ENCODE measurements at regions not wholly inside any gene's neighbourhood (a gene's known extent, or its start where the extent isn't known, plus 50 kb on each side); places are given as distances from the start of the nearest gene placed in this dataset.
"Not testable (repeated sequence)": the region's sequence is repeated elsewhere in the genome, so short reads cannot be mapped to it uniquely, and the experiment has no call there.

DNA sequence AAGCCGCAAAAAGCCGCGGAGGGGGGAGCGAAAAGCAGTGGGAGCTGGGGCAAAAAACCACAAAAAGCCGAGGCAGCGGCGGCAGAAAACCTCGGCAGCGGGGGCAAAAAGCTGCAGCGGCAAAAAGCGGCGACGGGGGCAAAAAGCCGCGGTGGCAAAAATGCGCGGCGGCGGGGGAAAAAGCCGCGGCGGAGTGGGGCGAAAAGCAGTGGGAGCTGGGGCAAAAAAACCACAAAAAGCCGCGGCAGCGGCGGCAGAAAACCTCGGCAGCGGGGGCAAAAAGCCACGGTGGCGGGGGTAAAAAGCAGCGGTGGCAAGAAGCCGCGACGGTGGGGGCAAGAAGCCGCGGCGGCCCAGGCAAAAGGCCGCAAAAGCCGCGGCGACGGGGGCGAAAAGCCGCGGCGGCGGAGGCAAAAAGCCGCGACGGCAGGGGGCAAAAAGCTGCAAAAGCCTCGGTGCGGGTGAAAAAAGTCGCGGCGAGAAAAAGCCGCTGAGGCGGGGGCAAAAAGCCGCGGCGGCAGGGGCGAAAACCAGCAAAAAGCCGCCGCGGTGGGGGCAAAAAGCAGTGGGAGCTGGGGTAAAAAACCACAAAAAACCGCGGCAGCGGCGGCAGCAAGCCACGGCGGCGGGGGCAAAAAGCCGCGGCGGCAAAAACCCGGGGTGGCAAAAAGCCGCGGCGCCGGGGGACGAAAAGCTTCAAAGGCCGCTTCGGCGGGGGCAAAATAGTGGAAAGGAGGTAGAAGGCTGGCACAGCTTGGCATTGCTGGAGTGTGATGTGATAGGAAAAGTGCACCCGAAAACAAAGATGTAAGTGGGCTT is 135.9 kb downstream of the ZNF92 start:
- no peak for DNase-seq (ENCODE audit: extremely low read depth in 1 of 11, low read depth in 9 of 11, low spot score in 4 of 11)

DNA sequence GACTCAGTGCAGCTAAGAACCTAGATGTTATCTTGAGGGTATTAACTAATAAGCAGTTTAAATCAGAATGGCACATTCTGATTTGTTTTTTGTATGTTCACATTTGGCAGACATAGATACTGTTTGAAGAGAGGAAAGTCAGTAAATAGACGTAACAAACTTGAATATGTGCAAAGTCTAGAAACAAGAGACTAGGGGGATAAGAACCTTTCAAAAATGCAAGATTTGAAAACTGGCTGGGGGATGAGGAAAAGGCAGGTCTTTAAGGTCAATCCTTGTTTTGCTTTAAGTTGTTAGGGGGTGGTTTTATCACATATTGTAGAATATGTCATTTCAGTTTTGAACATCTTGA is 136.5 kb downstream of the ZNF92 start:
- DNase-seq (ENCODE audit: extremely low read depth in 1 of 11, low read depth in 9 of 11, low spot score in 4 of 11) = not testable (repeated sequence)

GRCh38 chr7:65519751-65520150 is 146.1 kb downstream of the ZNF92 start:
- not testable (repeated sequence) for DNase-seq (ENCODE audit: extremely low read depth in 1 of 11, low read depth in 9 of 11, low spot score in 4 of 11)

DNA sequence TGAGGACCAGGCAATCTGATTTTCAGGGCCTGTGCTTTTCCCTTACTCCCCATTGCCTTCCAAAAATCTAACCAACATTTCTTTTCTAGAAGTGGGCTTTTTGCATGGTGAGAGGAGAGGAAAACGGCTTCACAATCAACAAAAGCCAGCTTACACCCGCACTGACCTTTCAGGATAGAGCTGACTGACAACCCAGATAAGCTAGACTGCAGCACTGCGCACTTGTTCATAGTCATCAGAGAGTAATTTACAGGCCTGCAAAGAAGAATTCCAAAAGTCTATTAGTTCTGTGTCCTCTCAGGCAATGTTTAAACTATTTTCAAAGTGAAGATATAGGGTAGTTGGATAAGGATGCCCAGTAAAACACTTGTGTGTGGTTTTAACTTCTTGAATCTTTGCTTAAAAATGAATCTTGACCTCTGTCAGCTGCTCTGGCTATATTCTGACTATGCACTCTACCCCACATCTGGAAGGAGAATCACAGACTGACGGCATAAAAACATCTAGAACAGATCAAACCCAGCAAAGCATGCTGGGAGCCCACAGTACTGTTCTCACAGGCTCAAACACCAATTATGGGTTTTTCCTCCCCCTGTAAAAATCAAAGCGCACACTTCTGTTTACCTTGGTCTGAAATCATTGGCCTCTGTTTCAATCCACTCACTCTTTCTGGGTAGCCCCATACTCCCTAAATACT is 172.0 kb downstream of the ZNF92 start:
- not testable (repeated sequence) for DNase-seq (ENCODE audit: extremely low read depth in 1 of 11, low read depth in 9 of 11, low spot score in 4 of 11)

- DNase-seq (ENCODE audit: extremely low read depth in 1 of 11, low read depth in 9 of 11, low spot score in 4 of 11) = not testable (repeated sequence)
Observed at GRCh38 chr7:65549589-65550443, 176.2 kb downstream of the ZNF92 start.

- DNase-seq (ENCODE audit: extremely low read depth in 1 of 11, low read depth in 9 of 11, low spot score in 4 of 11) = not testable (repeated sequence)
Observed at GRCh38 chr7:65550444-65550809, 176.8 kb downstream of the ZNF92 start.

- not testable (repeated sequence) for DNase-seq (ENCODE audit: extremely low read depth in 1 of 11, low read depth in 9 of 11, low spot score in 4 of 11)
Observed at GRCh38 chr7:65551042-65551441, 177.4 kb downstream of the ZNF92 start.

- not testable (repeated sequence) for DNase-seq (ENCODE audit: extremely low read depth in 1 of 11, low read depth in 9 of 11, low spot score in 4 of 11)
Observed at GRCh38 chr7:65554553-65555476, 181.2 kb downstream of the ZNF92 start.

DNA sequence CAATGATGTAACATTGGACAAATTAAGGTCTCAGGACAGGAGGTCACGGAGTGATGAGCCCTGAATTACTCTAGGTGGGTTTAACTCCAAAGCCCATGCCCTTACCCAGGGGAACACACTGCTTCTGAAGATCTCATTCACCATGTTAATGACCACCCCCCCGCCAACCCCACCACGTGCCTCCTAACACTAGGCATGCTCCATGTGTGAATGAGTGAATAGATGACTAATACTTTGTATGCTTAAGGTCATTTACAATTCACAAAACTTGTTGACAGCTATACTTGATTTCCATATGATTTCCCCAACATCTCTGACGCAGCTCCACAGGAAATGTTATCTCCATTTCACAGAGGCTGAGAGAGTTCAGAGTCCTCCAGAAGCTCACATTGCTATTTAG is 184.9 kb downstream of the ZNF92 start:
- DNase-seq (ENCODE audit: extremely low read depth in 1 of 11, low read depth in 9 of 11, low spot score in 4 of 11) = not testable (repeated sequence)

DNA sequence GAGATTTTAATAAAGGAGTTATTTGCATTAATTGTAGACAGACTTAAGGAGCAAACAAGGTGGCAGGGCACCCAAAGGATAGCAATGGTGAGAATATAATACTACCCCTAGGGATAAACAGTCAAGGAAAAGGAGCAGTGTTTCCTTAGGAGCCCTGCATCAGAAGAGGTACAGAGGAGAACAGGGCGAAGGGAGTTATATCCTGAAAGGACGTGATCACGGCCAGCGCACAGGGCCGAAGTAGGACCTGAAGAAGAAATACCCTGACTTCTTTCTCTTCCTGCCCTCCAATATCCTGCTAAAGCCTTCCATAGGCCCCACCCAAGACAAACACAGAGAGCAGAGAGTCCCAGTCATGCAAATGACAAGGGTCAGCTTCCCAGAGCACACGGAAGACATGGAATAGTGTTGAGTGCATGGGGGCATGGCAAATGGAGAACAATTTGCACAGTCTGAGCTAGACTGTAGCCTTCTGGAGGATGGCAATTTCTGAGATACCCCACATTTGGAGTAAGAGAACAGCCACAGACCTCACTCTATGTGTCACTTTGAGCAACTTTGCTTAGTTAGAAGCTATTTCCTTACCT is 188.2 kb downstream of the ZNF92 start:
- not testable (repeated sequence) for DNase-seq (ENCODE audit: extremely low read depth in 1 of 11, low read depth in 9 of 11, low spot score in 4 of 11)

GRCh38 chr7:65562522-65562921 is 188.9 kb downstream of the ZNF92 start:
- not testable (repeated sequence) for DNase-seq (ENCODE audit: extremely low read depth in 1 of 11, low read depth in 9 of 11, low spot score in 4 of 11)

- DNase-seq (ENCODE audit: extremely low read depth in 1 of 11, low read depth in 9 of 11, low spot score in 4 of 11) = not testable (repeated sequence)
Observed at GRCh38 chr7:65563333-65563732, 189.7 kb downstream of the ZNF92 start.

GRCh38 chr7:65568226-65568625 is 194.6 kb downstream of the ZNF92 start:
- DNase-seq (ENCODE audit: extremely low read depth in 1 of 11, low read depth in 9 of 11, low spot score in 4 of 11) = not testable (repeated sequence)

DNA sequence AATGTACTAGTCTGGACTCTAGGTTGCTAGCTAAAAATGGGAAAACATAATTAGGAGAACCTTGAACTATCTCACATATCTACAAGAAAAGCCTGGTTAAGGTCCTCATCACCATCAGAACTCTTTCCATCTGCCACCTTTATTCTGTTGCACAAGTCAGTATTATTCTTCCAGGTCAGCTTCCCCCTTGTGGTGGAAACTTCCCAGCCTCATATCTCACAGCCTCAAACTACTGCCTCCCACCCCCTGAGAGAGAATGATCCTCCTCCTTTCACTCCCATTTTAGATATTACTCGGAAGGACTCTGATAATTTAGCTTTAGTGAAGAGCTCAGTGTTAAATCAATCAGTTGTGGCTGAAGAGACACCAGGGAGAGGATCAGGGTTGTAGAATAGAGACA is 197.3 kb downstream of the ZNF92 start:
- not testable (repeated sequence) for DNase-seq (ENCODE audit: extremely low read depth in 1 of 11, low read depth in 9 of 11, low spot score in 4 of 11)

DNA sequence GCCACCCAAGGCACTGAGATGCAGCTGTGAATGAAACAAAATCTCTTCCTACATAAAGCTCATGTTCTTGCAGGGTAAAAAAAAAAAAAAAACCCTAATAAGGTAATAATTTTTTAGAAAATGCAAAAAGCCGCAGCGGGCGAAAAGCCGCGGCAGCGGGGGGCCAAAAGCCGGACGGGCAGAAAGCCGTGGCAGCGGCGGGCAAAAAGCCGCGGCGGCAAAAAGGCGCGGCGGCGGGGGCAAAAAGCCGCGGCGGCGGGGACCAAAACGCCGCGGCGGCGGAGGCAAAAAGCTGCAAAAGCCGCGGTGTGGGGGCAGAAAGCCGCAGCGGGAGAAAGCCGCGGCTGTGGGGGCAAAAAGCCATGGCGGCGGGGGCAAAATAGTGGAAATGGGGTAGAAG is 198.9 kb downstream of the ZNF92 start:
- DNase-seq (ENCODE audit: extremely low read depth in 1 of 11, low read depth in 9 of 11, low spot score in 4 of 11) = peak in 1 of 11 donors; percentile 8

GRCh38 chr7:65576370-65576769 is 202.7 kb downstream of the ZNF92 start:
- not testable (repeated sequence) for DNase-seq (ENCODE audit: extremely low read depth in 1 of 11, low read depth in 9 of 11, low spot score in 4 of 11)

DNA sequence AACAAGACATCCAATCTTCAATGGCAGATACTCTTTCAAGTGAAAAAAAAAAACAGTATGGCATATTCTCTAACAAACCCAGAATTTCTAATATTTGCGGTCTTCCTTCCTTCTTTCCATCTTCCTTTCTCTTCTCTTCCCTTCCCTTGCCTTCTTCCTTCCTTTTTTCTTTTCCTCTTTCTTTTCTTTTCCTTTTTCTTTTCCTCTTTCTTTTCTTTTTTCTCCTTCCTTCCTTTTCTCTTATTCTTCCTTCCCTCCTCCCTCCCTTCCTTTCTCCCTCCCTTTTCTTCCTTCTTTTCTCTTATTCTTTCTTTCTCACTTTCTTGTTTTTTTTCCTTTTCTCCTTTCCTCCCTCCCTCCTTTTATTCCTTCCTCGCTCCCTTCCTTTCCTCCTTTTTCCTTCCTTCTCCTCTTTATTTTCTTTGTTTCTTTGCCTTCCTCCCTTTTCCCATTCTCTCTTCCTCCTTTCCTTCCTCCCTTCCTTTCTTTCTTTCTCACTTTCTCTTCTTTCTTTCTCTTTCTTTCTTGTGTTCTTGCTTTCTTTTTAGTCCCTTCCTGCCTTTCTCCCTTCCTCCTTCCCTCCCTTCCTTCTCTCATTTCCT is 209.0 kb downstream of the ZNF92 start:
- DNase-seq (ENCODE audit: extremely low read depth in 1 of 11, low read depth in 9 of 11, low spot score in 4 of 11) = not testable (repeated sequence)

DNA sequence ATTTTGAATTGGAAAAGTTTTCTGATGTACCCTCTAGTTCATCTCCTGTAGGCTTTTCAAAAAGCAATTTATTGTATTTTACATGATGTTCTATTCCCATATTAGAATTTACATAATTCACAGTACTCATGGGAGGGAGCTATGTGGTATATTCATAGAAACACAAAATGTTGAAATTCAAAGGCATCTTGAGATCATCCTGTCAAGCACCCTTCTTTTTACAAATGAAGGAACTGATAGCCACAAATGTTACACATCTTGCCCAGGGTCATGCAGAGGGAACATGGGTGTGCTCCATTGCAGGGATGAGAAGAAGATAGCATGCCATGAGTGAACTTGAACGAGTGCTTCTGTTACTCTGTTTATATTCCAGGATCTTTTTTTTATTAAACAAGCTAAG is 228.8 kb downstream of the ZNF92 start:
- not testable (repeated sequence) for DNase-seq (ENCODE audit: extremely low read depth in 1 of 11, low read depth in 9 of 11, low spot score in 4 of 11)

Measured in renal cortex interstitium (tissue), 11 donors.